HG02852 (cell line): ENCODE measurements at regions not wholly inside any gene's neighbourhood (a gene's known extent, or its start where the extent isn't known, plus 50 kb on each side); places are given as distances from the start of the nearest gene placed in this dataset.
"Not testable (repeated sequence)": the region's sequence is repeated elsewhere in the genome, so short reads cannot be mapped to it uniquely, and the experiment has no call there.

Source experiments
- ATAC-seq: cut with Tn5 transposase; IDR thresholded peaks from one replicate; pipeline ENCODE4 v1.9.1; 2021; ENCODE audit warnings: mild to moderate bottlenecking, moderate library complexity; ENCODE audit not compliant: unreplicated experiment

DNA sequence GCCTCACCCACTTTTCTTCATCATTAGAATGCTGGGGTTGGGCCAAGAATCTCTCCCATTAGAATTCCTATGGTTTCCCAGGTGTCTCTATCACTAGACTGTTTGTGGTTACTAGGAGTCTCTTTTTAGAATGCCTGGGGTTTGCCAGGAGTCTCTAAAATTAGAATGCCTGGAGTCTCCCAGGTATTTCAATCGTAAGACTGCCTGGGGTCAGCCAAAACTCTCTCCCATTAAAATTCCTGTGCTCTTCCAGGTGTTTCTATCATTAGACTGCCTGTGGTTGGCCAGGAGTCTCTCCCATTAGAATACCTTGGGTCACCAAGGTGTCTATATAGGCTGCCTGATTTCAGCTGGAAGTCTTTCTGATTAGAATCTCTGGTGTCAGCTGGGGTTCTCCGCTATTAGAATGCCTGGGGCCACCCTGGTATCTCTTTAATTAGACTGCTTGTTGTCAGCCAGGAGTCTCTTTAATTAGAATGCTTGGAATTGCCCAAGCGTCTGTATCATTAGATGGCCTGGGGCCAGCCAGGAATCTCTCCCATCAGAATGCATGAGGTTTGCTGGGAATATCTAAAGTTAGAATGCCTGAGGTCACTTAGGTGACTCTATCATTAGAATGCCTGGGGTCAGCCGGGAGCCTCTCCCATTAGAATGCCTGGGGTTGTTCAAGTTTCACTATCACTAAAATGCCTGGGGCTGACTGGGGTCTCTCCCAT, 1479.2 kb downstream of the UQCRFS1 start:
- no peak for ATAC-seq

GRCh38 chr19:27729332-27729731, 1483.6 kb downstream of the UQCRFS1 start:
- ATAC-seq = no peak

GRCh38 chr19:27722625-27723024, 1490.3 kb downstream of the UQCRFS1 start:
- ATAC-seq = no peak

DNA sequence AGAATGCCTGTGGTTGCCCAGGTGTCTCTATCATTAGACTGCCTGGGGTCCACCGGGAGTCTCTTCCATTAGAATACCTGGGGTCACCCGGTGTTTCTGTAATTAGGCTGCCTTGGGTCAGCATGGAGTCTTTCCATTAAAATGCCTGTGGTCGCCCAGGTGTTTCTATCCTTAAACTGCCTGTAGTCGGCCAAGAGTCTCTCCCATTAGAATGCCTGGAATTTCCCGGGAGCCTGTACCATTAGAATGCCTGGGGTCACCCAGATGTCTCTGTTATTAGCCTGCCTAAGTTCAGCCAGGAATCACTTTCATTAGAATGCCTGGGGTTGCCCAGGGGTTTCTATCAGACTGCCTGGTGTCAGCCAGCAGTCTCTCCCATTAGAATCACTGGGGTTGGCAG, 1492.8 kb downstream of the UQCRFS1 start:
- ATAC-seq = no peak

DNA sequence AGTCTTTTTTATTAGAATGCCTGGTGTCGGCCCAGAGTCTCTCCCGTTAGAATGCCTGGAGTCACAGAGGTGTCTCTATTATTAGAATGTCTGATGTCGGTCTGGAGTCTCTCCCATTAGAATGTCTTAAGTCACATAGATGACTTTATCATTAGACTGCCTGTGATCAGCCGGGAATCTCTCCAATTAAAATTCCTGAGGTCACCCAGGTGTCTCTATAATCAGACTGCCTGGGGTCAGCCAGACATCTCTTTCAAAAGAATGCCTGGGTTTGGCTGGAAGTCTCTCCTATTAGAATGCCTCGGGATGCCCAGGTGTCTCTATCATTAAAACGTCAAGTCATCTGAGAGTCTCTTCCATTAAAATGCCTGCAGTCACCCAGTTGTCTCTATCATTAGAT, 1493.9 kb downstream of the UQCRFS1 start:
- no peak for ATAC-seq

GRCh38 chr19:27718234-27718633, 1494.7 kb downstream of the UQCRFS1 start:
- no peak for ATAC-seq

DNA sequence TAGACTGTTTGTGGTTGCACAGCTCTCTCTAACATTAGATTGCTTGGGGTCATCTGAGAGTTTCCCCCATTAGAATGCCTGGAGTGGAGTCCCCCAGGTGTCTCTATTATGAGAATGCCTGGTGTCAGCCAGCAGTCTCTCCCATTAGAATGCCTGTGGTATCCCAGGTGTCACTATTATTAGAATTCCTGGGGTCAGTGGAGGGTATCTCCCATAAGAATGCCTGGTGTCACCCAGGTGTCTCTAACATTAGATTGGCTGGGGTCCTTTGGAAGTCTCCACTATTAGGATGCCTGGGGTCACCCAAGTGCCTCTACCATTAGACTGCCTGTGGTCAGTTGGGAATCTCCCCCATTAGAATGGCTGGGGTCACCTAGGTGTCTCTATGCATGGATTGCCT, 1495.1 kb downstream of the UQCRFS1 start:
- ATAC-seq = no peak

DNA sequence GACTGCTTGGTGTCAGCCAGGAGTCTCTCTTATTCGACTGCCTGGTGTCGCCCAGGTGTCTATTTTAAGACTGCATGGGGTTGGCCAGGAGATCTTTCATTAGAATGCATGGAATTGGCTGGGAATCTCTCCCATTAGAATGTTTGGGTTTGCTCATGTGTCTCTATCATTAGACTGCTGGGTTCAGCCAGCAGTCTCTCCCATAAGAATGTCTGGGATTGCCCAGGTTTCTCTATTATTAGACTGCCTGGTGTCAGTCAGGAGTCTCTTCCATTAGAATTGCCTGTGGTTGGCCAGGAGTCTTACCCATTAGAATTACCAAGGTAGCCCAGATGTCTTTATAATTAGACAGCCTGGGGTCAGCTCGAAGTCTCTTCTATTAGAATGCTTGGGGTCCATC, 1496.0 kb downstream of the UQCRFS1 start:
- ATAC-seq = no peak

GRCh38 chr19:27714857-27715256, 1498.1 kb downstream of the UQCRFS1 start:
- ATAC-seq = no peak

- ATAC-seq = no peak
Observed at GRCh38 chr19:27709496-27709895, 1503.5 kb downstream of the UQCRFS1 start.

DNA sequence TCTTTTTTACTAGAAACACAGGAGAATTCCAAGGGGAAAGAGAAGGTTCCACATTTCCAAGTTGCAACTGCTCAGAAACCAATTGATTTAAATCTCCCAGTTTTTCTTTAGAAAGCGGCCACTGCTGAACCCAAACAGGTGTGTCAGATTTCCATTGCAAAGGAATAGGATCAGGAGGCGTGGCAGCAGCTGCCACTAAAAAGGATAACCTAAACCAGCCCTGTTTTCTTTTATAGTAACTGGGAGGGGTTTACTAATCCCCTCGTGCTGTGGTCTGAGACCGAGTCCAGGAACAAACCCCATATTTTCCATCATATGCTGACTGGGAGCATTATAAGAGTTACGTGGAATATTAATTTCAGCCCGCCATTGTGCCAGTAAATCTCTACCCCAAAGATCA, 1504.0 kb downstream of the UQCRFS1 start:
- not testable (repeated sequence) for ATAC-seq

DNA sequence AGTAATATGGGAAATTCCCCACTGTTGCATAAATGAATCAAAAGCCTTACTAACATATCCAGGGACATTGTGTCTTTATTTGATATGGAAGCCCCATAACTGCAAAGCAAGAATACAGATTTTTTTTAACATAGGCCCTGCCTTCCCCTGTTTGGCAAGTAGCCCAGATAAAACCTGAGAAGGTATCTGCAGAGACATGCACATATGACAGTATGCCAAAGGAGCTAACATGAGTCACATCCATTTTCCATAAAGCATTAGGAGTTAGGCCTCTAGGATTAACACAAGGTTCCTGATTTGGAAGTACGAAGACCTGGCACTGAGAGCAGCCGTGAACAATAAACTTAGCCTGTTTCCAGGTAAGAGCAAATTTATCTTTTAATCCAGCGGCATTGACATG, 1505.9 kb downstream of the UQCRFS1 start:
- not testable (repeated sequence) for ATAC-seq

- ATAC-seq = no peak
Observed at GRCh38 chr19:27705896-27706295, 1507.1 kb downstream of the UQCRFS1 start.

DNA sequence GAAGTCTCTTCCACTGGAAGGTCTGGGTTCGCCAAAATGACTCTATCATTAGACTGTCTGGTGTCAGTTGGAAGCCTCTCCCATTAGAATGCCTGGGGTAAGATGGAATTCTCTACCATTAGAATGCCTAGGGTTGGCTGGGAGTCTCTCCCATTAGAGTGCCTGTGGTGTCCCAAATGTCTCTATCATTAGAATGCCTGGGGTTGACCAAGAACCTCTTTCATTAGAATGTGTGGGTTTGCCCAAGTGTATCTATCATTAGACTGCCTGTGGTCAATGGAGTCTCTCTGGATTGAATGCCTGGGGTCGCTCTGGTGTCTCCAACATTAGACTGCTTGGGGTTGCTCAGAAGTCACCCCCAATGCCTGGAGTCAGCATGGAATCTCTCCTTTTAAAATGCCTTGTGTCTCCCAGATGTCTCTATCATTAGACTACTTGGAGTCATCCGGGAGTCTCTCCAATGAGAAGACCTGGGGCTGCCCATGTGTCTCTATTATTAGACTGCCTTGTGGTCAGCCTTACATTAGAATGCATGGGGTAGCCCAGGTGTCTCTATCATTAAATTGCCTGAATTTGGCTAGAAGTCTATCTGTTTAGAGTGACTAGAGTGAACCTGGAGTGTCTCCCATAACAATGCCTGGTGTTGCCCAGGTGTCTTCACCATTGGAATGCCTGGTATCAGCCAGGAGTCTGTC, 1518.4 kb downstream of the UQCRFS1 start:
- no peak for ATAC-seq

DNA sequence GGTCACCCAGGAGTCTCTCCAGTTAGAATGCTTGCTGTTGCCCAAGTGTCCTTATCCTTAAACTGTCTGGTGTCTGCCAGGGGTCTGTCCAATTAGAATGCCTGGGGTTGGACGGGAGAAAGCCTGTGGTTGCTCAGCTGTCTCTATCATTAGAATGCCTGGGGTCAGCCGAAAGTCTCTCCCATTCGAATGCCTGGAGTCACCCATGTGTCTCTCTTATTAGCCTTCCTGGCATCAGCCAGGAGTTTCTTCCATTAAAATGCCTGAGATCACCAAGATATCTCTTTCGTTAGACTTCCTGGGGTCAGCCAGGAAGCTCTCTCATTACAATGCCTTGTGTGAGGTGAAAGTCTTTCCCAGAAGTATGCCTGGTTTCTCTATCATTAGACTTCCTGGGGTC, 1521.0 kb downstream of the UQCRFS1 start:
- no peak for ATAC-seq

DNA sequence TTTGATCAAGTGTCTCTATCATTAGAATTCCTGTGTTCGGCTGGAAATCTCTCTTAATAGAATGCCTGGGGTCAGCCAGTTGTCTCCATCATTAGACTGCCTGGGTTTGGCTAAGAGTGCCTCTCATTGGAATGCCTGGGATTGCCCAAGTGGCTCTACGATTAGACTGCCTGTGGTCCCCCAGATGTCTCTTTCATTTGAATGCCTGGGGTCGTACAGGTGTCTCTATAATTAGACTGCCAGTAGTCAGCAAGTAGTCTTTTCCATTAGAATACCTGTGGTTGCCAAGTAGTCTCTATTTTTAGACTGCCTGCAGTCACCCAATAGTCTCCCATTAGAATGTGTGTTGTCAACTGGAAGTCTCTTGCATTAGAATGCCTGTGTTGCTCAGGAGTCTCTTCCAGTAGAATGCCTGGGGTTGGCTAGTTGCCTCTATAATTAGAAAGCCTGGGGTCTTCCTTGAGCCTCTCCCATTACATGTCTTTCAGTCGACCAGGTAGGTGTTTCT, 1523.2 kb downstream of the UQCRFS1 start:
- ATAC-seq = no peak

- no peak for ATAC-seq
Observed at GRCh38 chr19:27684293-27684692, 1528.7 kb downstream of the UQCRFS1 start.

DNA sequence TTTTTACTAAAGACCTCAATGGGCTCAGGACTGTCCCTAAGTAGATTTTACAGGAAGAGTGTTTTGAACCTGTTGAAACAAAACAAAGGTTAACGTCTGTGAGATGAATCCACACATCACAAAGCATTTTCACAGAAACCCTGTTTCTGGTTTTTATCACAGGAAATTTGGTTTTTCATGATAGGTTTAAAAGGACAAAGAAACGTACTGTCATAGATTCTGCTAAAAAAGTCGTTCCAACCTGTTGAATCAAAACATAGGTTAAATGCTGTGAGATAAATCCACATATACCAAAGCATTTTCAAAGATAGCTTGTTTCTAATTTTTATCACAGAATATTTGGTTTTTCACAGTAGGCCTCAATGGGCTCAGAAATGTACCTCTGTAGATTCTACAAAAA, 1531.0 kb downstream of the UQCRFS1 start:
- no peak for ATAC-seq

GRCh38 chr19:27679905-27680304, 1533.0 kb downstream of the UQCRFS1 start:
- ATAC-seq = no peak

DNA sequence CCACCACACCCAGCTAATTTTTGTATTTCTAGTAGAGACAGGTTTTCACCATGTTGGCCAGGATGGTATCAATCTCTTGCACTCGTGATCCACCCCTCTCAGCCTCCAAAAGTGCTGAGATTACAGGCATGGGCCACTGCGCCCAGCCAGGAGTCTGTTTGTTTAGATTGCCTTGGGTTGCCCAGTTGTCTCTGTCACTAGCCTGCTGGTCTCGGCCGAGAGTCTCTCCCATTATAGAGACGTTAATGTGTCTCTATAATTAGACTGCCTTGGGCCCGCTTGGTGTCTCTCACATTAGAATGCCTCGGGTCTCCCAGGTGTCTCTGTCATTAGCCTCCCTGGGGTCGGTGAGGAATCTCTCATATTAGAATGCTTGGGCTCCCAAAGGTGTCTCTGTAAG, 1533.6 kb downstream of the UQCRFS1 start:
- ATAC-seq = no peak

GRCh38 chr19:27676877-27677276, 1536.1 kb downstream of the UQCRFS1 start:
- ATAC-seq = no peak

DNA sequence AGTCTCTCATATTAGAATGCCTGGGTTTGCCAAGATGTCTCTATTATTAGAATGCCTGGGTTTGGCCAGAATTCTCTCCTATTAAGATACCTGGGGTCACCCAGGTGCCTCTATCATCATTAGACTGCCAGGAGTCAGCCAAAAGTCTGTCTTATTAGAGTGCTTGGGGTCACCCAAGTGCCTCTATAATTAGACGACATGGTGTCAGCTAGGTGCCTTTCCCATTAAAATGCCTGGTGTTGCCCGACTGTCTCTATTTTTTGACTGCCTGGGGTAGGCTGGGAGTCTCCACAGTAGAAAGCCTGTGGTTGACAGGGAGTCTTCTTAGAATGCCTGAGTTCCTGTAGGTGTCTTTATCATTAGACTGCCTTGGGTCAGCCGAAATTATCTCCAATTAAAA, 1536.6 kb downstream of the UQCRFS1 start:
- ATAC-seq = no peak
